ENCODE measurements at regions not wholly inside any gene's neighbourhood (a gene's known extent, or its start where the extent isn't known, plus 50 kb on each side); places are given as distances from the start of the nearest gene placed in this dataset.

- TF ChIP-seq TARDBP (IDR thresholded peaks at IDR 0.05; ENCODE audit: borderline replicate concordance) (no peak), CTCF (IDR thresholded peaks at IDR 0.05 in 2 of 3, conservative IDR thresholded peaks at IDR 0.05 in 1 of 3; ENCODE audit: control insufficient read depth in 2 of 3, extremely low read depth in 1 of 3, insufficient read depth in 1 of 3, low read depth in 3 of 3, low read length in 3 of 3) (no peak), NFIC (IDR thresholded peaks at IDR 0.05; ENCODE audit: low read depth, low read length) (no peak), NFYB (IDR thresholded peaks at IDR 0.05; ENCODE audit: insufficient read depth, low read depth, low read length) (no peak), SMAD1 (IDR thresholded peaks at IDR 0.05; ENCODE audit: low read depth, partially characterized antibody) (no peak), ZBED1 (IDR thresholded peaks at IDR 0.05; ENCODE audit: borderline replicate concordance) (no peak), PRDM15 (CRISPR knock-in tag; IDR thresholded peaks at IDR 0.05) (no peak), FOXM1 (IDR thresholded peaks at IDR 0.05; ENCODE audit: low read depth, low read length) (no peak), NBN (IDR thresholded peaks at IDR 0.05) (no peak), BCLAF1 (IDR thresholded peaks at IDR 0.05) (no peak), ATF3 (IDR thresholded peaks at IDR 0.05; ENCODE audit: borderline replicate concordance, extremely low read depth, low read depth, low read length) (no peak), SIN3A (IDR thresholded peaks at IDR 0.05; ENCODE audit: low read depth, low read length) (no peak), EP300 (IDR thresholded peaks at IDR 0.05; ENCODE audit: borderline replicate concordance in 1 of 2, control insufficient read depth in 1 of 2, low read depth in 2 of 2, low read length in 2 of 2) (no peak)
Measured at GRCh38 chr7:18200855-18201254, 173.2 kb upstream of the PRPS1L1 start.
